HG03565 (cell line): ENCODE measurements at regions not wholly inside any gene's neighbourhood (a gene's known extent, or its start where the extent isn't known, plus 50 kb on each side); places are given as distances from the start of the nearest gene placed in this dataset.

ENCODE experiments used
- ATAC-seq: cut with Tn5 transposase; IDR thresholded peaks from one replicate; pipeline ENCODE4 v1.9.1; 2021; ENCODE audit warnings: mild to moderate bottlenecking, moderate library complexity; ENCODE audit not compliant: unreplicated experiment

DNA sequence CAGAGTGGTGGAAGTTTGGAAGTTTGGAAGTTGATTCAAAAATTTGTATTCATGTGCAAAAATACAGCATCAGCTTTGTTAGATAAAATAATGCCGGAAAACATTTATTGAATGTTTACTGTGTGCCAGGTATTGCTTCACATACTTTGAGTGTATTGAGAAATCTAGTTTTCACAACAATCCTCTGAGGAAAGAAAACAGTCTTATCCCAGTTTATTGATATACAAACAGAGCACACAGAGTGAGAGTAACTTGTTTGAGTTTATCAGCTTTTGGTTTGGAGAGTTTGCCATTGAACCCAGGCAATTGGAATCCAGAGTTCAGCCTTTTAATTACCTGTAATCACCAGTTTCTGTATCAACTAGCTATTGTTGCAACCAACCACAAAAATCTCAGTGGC lies 127.2 kb upstream of the RPS6KA3 start:
- ATAC-seq, result no peak

DNA sequence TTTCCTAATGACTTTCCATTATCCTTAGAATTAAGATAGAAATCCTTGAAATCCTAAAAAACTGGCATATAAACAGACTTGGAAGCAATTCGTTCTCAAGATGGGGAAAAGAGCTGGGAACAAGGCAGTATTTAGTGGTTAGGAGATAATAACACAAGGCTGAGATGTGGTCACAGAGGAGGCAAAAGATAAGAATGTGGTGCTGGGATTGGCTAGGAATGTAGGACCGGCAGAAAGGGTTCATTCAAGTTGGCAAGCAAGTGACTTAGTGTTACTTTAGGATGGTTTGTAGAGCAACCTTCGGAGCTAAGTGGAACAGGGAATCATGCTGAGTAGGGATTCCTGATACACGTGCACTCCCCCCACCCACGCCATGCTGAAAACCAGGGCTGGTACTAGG lies 121.9 kb upstream of the RPS6KA3 start:
- ATAC-seq, result no peak

DNA sequence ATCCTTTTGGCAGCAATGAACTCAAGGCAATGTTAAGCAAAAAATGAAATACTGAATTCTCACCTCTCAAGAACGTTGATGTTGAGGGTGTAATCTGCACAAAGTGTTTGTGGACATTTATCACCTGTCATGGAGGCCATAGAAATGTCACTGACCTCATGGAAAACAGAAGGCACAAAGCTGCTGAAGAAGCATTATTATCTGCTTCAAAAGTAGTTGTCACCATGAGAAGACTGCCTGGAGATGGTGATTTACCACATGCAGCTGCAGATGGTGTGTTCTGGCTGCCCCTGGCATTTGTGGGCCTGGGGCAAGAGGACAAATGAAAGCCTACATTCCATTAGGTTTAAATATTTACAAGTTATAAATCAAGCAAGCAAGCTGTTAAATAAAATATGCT lies 116.8 kb upstream of the RPS6KA3 start:
- ATAC-seq, result no peak

DNA sequence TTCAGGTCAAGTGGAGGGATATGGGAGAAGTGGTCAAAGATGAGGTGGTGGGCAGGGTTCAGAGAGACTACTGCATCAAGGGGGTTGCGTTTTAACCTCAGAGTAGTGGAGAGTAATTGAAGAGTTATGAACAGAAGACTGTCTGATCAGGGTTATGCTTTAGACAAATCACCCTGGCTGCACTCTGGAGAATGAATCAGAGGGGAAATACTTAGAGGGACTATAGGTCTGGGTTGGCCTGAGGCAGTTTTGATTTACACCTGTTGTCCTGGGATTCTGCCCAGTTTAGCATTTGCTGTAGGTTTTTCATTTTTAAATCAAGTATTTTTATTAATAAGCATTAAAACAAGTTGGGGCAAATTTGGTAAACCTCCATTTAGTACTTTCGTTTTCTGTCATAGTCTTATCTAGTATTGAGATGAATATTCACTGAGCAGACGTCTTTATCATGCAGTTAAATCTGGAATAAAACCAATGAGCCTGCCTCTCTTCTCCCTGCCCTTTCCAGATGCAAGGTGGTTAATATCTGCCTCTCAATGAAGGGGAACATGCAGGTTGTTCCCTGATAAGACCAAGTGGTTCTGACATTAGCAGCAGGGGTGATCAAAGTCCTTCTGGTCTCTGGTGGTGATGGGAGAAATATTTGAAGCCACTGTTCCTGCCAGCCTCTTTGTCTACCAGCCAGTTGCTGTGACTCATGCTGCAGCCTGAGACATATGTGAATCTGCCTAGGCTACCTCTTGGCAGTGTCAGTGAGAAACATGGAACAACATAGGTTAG lies 116.0 kb upstream of the RPS6KA3 start:
- ATAC-seq, result no peak

DNA sequence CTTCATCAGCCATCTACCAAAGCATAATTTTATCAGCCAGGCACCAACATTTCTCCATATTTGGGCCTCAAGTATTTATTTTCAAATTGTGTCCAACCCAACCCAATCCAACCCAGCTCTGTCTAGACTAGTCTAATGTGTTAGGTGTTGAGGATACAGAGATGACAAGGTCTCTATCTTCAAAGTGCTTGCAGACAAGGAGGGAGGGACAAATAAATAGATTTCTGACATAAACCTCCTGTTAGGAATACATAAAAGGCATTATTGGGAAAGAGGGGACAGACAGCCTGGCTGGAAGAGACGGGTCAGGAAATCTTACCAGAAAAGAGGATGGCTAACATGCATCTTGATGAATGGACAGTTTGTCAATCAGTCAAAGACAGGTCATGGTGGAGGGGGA lies 115.4 kb upstream of the RPS6KA3 start:
- no peak for ATAC-seq

DNA sequence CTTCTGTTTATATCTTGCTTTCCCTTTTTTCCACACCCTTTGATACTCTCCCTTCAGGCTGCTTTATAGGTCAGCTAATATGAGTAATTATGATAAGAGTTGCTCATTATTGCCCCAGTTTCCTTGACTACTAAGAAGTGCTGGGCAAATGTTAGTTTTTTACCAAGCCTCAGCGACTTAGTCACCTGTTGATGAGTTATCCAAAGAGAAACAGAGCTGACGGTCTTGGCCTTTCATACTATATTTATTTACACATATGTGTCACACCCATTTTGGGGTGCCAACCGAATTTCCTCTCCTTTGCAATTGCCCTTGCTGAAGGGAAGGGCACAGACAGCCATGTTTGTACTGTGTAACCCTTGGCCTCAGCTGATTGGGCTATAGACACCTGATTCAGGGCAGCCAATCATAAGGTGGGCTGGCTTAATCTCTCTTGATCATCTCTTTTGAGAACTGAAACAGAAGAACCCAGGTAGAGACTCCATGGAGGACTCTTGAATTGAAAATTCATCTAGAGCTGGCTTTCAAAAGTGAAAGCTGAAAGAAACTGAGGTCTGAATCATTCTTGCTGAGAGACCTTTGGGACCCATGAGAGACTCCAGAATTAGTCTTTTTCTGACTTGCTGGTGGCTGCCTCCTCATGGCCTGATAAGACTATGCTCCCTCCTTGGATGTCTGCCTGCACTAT lies 111.7 kb upstream of the RPS6KA3 start:
- peak; percentile 38 for ATAC-seq

DNA sequence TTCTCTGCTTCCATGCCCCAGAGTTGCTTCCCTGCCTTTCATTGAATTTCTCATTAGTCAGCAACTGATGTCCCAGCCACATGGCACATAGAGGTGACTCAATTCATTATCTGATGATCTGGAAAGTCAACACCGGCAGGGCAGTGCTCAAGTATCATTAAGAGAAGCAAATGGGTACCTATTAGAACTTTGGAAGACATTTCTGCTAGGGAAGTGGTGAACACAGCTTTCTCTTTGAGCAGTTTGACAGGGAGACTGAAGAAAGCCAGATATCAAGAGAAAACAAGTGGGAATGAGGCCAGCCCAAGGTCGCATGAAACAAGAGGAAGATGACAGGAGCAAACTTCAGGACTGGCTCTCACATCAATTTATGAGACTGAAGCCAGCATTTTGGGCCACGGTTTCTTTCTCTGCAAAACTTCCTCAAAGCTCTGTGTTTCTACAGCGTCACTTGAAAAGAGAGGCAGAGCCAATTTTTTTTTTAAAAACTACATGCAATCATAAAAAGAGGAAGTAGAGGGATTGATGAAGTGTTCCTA lies 108.3 kb upstream of the RPS6KA3 start:
- ATAC-seq, result no peak

DNA sequence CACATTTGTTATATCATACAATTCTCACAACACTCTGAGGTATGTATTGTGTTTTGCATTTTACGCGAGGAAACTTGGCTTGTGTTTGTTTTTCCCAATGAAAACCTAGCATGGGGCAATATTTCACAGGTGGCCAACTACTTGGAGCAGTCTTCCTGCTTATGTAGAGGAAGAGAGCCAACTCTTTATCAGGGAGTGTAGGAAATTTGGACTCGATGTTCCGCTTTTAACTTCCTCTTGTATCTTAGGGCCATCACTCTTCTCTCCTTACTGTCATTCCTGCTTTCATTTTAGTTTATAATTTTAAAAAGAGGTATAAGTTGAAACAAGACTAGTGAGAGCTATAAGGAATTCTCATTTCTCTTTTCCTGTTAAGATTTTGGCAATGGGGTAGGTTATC lies 107.7 kb upstream of the RPS6KA3 start:
- ATAC-seq, result no peak

DNA sequence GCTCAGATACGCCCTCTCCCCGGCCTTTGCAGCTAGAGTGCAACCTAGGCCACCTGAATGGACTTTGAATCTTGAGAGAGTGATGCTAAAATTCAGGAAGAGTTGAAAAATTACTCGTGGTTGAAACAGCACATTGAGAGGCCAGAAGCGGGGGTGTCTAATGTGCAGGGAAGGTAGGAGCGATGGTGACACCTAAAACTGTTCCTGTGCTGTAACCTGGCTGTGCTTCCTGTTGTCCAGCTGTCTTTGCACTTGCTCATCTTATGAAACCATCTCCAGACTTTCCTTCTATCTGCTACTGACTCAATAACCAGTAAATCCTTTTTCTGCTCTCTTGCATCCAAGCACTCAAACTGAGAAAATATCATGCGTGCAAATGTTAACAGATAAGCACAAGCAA lies 106.4 kb upstream of the RPS6KA3 start:
- ATAC-seq, result no peak

DNA sequence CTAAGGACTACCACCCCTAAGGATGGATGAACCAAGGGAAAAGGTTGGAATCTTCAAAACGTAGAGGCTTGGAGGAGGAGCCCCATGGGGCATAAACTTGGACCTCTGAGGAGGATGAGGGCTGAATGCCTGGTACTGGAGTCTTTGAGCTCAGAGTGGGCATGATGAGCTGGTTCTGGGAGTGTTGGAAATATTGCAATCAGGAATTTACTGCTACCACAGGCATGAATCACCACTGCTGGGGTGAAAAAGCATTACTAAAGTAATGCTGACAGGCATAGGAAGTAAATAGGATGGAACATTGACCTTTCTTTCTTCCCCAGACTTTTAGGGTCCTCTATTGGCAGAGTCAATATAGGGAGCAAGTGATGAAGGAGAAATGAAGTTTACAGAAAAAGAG lies 105.8 kb upstream of the RPS6KA3 start:
- ATAC-seq, result no peak

DNA sequence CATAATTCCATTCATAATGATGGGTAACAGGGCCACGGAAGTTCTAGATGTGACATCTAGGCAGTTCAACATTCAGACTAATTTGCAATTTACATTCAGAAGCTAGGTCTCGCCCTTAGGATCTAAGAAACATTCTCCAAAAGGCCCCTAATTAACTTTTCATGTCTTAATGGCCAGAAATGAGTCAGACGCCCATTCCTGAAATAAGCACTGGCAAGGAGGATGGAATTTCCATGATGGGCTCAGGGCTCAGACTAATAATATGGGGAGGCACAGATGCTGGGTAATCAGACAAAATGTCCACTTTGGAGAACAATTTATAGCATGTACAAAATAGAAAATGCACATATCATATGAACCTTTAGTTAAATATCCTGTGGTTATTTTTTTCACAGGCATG lies 102.8 kb upstream of the RPS6KA3 start:
- no peak for ATAC-seq

DNA sequence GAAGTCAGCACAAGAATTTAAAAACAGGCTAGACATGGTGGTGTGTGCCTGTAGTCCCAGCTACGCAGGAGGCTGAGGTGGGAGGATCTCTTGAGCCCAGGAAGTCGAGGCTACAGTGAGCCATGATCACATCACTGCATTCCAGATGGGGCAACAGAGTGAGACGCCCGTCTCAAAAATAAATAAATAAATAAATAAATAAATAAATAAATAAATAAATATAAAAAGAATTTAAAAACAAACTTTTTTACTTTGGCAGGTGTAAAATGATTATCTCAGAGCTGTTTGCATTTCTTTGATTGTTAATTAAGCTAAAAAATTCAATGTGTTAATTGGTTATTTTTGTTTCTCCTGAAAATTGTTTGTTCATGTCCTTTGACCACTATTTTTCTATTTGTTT lies 97.5 kb upstream of the RPS6KA3 start:
- no peak for ATAC-seq

DNA sequence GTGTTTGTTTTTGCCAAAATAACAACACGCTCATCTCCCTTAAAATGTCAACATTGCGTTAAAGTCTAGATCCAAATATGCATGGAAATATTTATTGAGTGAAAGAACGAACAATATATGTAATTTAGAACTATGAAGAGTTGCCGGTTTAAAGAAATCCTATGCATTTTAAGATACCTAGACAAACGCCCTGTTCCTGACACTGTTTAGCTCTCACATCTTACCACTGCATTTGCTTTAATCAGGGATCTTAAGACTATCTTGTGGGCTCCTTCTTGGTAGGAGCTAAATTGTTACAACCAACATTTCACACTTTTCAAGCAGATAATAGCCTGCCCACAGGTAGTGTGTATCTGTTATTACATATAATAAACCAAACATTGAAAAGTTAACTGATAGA lies 96.6 kb upstream of the RPS6KA3 start:
- ATAC-seq, result no peak

DNA sequence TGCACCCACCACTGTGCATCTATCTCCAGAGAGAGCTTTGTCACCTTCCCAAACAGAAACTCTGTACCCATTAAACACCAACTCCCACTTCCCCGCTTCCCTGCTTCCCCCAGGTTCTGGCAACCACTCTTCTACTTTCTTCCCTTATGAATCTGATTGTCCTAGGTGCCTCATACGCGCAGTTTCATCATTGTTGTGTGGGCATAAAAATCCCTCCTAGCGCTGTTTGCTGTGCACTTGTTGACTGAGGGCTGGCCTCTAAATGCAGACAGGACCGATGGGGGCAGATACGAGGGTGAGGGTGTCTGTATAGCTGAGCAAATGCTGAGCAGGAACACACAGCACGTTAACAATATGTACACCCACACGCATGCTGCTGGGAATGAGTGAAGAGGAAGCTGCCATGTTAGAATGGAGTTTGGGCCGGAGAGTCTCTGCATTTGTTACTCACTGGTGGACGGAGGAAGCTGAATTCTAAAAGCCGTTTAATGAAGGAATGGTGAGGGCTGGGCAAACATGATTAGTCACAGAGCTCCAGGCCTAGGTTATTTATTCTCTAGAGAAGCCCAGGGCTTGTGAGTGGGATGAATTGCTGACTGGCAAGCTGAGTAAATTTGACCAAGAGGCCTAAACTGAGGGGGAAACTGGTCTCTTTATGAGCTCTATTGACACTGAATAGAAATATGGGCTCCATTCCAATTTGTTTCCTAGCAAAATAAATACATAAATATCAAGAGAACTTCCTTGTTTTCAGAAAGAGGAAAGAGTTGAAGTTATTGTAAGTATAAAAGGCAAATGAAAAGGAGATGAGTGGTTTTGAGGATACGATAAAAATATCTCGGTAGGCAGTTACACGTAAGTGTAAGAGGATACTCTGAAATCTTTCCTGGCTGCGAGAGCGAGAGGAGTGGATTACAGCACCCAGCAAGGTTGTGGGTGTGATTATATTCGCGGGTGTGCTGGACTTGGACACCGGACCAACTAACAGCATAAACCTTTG lies 95.9 kb upstream of the RPS6KA3 start:
- no peak for ATAC-seq

DNA sequence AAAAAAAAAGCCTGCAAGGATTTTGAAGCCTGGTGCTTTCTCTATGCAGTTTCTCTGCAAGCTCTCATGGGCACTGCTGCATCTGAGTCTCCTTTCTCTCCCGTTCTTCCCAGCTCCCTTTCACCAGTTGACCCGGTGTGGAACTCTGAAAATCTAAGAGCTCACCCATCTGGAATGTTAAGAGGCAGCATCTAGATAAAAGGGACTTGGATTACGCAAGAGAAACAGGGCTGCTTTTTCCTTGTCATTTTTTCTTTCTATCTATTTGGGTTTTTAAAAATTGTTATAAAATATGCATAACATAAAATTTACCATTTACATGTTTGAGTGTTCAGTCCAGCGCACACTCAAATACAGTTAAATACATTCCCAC lies 95.2 kb upstream of the RPS6KA3 start:
- no peak for ATAC-seq

DNA sequence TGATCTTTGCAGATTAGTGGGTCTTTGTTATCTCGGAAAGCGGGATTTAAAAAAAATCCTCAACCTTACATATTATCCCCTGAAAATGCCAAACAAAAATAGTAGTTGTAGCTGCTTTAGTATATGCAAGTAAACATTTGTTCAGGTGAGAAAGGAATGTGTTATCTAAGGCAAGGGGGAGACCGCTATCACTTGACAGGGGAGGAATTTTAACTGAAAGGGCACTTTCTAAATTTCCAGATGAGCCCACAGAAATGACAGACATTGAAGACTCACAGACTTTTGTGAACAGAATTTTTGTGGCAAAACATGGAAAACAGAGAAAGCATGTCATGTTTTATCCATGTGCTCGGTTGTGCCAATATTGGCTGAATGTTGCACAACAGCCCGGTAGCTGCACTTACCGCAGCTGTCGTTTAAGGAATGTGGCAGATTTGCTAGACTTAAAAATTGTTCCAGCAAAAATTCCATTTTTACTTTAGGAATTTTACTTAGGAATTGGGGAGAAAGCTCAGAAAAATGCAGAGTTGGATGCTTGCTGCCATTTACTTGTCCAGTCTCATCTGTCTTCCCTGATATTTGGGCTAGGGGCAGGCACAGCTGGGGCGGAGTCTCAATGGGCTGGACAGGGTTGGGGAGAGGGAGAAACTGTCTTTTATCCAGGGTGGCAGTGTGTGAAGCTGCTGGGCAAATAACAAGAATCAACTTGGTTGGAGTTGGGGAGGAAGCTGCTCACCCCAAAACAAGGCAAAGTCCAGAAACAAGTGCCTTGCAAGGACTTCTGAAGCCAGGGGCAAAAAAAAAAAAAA lies 94.6 kb upstream of the RPS6KA3 start:
- no peak for ATAC-seq

DNA sequence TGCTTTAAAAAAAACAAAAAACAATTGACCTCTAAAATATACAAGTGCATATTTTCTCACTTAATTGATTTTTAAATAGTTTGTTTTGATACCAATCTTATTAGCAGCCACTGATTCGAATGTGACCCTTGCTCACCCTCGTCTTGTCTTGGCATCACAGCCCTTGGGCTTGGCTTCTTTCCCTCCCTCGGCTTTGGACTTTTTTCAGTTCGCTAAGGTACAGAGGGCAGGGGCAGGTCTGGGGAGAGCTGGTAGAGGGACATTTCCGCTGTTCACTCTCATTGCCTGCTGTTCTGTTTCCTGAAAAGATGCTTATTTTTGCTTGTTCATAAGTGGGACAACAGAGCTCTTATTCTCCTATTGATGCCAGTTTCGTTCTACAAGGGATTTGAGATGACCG lies 88.5 kb upstream of the RPS6KA3 start:
- no peak for ATAC-seq

DNA sequence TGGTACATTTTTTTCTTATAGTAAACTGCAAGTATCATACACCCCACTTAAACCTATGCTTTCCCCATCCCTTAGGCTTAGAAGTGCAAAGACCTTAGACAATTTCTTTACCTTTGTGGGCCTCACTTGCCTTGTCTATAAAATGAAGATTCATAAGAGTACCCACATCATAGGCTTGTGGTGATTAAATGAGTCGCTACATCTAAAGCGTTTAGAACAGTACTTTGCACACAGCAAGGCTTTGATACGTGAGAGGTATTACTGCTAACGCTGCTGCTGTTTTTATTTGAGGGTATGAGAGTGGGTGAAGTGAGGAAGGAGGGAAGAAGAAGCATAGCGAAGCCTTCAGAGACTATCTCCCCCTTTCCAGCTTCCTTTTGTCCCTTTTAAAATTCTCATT lies 87.8 kb upstream of the RPS6KA3 start:
- no peak for ATAC-seq

DNA sequence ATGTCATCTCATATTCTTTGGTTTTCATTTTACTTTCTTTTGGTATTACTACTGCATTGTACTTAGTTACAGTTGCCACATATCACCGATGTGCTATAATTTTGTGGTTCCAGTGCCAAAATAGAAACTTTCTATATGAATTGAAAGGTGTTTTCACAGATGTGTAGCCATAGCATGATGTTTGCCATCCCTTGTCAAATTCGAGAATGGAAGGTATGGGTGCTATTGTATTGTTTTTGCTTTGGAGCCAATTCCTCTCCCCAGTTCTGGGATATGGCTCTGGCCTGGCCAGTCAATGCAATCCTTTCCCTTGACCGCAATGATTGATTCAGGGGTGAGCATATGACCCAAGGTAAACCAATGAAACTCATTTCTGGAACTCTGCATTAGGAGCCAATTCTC lies 86.2 kb upstream of the RPS6KA3 start:
- ATAC-seq, result peak; percentile 80

DNA sequence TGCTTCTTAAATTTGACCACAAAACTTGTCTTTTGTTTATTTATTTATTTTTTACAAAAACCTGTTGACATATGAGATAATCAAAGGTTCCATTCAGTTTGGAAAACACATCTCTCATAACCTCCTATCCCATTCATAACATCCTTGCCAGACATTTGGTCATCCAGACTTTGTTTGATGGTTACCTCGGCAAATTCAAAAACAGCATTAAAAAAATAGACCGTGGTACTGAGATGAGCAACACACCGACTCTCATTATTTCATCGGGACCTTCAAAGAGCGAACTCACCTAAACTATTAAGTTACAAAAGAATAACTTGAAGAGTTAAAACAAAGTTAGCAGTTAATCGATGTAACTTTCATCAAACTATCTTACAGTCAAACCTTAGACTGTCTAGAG lies 85.8 kb upstream of the RPS6KA3 start:
- no peak for ATAC-seq
